Heart left ventricle (tissue), 13 donors: ENCODE measurements at regions not wholly inside any gene's neighbourhood (a gene's known extent, or its start where the extent isn't known, plus 50 kb on each side); places are given as distances from the start of the nearest gene placed in this dataset.

Source experiments
- POLR2A ChIP-seq, 2 donors: fragments of 450-650 bp; IDR thresholded peaks; one replicate each; pipeline ENCODE4 v1.6.1; 2017; ENCODE audit warnings: antibody characterized with exemption in 2 of 2, mild to moderate bottlenecking in 2 of 2, moderate library complexity in 2 of 2
- TF ChIP-seq, protein P1 (sequence below), 12 donors: fragments of 200-600 bp; sonication (generic) in 4 of 12; IDR thresholded peaks; one replicate each; pipeline versions ENCODE4 v1.5.0 to v1.8.0; 2018 to 2022; ENCODE audit warnings: antibody characterized with exemption in 12 of 12, mild to moderate bottlenecking in 5 of 12
- donor health status: ischemic (EF 13 %, LVEDD 7.1; RV severe dilation, severe dysfunction).
- donor health status: DM: no; HTN: yes; CAD: no.
- donor health status: DM: no; HTN: no; CAD: no.
- donor health status: ischemic (EF 25% LVEDD 6.9; RV normal size, moderate dysfunction).
- donor health status: ischemic (EF 25% LVEDD 5.7; RV mildly dilated, moderate dysfunction).
- donor health status: ischemic (EF 35%, LVEDD 5.7; RV mildly dilated, moderate dysfunction).
- donor health status: nonischemic (EF 11% LVEDD 7.7; RV severe dilation, severe dysfunction).
- donor health status: DM: yes; HTN: yes; CAD: no.
- donor health status: PGD.
- donor health status: ischemic (EF 29% LVEDD 5.4; RV normal size, mild dysfunction).
- donor health status: nonischemic (EF 23%, LVEDD 6.1; RV moderate dilation, normal function).

DNA sequence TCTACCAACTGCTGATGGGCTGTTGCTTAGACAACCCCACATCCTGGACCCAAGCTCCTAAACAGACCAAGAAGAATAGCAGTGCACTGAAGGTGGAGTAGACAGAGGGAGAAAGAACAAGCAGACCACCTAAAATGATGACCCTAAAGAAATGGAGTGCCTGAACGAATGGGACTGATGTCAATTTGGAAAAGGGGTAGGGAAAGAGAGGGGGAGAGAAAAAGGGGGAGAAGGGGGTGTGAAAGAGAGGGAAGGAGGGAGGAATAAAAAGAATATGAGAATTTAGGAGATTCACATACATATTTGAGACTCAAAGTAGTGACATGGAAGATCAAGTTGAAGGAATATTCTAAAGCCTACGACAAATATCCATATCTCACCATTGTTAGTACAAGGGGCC, 144.4 kb upstream of the DUSP10 start:
- TF ChIP-seq POLR2A (IDR thresholded peaks at IDR 0.05) = no peak
- TF ChIP-seq, protein P1, sequence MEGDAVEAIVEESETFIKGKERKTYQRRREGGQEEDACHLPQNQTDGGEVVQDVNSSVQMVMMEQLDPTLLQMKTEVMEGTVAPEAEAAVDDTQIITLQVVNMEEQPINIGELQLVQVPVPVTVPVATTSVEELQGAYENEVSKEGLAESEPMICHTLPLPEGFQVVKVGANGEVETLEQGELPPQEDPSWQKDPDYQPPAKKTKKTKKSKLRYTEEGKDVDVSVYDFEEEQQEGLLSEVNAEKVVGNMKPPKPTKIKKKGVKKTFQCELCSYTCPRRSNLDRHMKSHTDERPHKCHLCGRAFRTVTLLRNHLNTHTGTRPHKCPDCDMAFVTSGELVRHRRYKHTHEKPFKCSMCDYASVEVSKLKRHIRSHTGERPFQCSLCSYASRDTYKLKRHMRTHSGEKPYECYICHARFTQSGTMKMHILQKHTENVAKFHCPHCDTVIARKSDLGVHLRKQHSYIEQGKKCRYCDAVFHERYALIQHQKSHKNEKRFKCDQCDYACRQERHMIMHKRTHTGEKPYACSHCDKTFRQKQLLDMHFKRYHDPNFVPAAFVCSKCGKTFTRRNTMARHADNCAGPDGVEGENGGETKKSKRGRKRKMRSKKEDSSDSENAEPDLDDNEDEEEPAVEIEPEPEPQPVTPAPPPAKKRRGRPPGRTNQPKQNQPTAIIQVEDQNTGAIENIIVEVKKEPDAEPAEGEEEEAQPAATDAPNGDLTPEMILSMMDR (IDR thresholded peaks at IDR 0.05) = no peak
